Left ventricle myocardium inferior (tissue), 1 donor: ENCODE measurements at regions not wholly inside any gene's neighbourhood (a gene's known extent, or its start where the extent isn't known, plus 50 kb on each side); places are given as distances from the start of the nearest gene placed in this dataset.

Experiments
- DNase-seq: peaks from one replicate; pipeline ENCODE4 v3.0.0-alpha.2; 2020
- H3K27ac ChIP-seq: fragments of 200-600 bp; replicated peaks from 2 replicates; pipeline ENCODE4 v1.8.0; 2021
- H3K27me3 ChIP-seq: fragments of 200-600 bp; 2 replicates; pipeline ENCODE4 v1.8.0; 2021; ENCODE audit warnings: low read depth
- H3K36me3 ChIP-seq: fragments of 200-600 bp; 2 replicates; pipeline ENCODE4 v1.8.0; 2021
- H3K4me1 ChIP-seq: fragments of 200-600 bp; 2 replicates; pipeline ENCODE4 v1.8.0; 2021
- H3K4me3 ChIP-seq: fragments of 200-600 bp; 2 replicates; pipeline ENCODE4 v1.8.0; 2021; ENCODE audit warnings: mild to moderate bottlenecking, moderate library complexity
- H3K9me3 ChIP-seq: fragments of 200-600 bp; replicated peaks from 2 replicates; pipeline ENCODE4 v1.8.0; 2021
- intact Hi-C: fragments of 100-400 bp; cut with micrococcal nuclease; formaldehyde crosslinking; loops from one replicate; pipeline ENCODE4 v1.11.0; 2022
- TF ChIP-seq, protein P1 (sequence below): fragments of 200-600 bp; IDR thresholded peaks from 2 replicates; pipeline ENCODE4 v1.8.0; 2021; ENCODE audit warnings: antibody characterized with exemption, mild to moderate bottlenecking, borderline replicate concordance
- donor health status: DM: no; HTN: yes; CAD: no; lungs with severe emphysema.

DNA sequence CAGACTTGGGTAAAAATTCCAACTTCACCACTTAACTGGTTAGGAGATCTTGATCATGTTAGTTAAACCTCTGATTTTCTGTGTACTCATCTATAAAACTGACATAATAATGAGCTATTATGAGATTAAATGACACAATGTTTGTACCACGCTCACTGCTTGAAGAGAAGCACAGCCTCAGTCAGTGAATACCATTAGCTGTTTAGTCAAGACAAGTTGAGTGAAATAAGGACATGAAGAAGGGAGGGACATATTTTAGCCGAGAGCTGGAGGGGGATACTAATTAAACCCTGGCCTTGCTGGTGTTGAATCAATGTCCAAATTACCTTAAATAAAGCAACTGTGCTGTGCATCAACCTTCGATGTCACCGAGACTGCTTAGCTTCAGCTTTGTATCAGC lies 105.1 kb upstream of the TOX3 start:
- intact Hi-C loops, result no loop called here
- no peak for DNase-seq
- no peak overlapping the region for H3K4me3 ChIP-seq

DNA sequence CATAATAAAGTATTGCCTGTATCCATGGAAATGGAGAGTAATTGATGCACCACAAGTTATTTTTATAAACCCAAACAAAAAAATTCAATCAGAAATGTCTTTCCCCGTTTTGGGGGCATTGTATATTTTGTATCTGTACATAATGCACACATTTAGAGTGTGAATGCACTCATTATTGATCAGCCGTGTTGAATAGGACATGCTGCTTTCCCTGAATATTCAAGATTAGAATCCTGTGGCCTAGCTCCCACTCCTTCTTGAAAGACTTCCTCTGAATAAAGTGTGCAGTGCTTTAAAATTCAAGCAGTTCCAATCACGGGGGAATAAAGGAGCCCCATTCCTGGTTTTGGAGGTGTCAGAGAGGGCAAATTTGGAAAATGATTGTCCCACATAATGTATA lies 103.8 kb upstream of the TOX3 start:
- intact Hi-C loops, result no loop called here
- TF ChIP-seq, protein P1, sequence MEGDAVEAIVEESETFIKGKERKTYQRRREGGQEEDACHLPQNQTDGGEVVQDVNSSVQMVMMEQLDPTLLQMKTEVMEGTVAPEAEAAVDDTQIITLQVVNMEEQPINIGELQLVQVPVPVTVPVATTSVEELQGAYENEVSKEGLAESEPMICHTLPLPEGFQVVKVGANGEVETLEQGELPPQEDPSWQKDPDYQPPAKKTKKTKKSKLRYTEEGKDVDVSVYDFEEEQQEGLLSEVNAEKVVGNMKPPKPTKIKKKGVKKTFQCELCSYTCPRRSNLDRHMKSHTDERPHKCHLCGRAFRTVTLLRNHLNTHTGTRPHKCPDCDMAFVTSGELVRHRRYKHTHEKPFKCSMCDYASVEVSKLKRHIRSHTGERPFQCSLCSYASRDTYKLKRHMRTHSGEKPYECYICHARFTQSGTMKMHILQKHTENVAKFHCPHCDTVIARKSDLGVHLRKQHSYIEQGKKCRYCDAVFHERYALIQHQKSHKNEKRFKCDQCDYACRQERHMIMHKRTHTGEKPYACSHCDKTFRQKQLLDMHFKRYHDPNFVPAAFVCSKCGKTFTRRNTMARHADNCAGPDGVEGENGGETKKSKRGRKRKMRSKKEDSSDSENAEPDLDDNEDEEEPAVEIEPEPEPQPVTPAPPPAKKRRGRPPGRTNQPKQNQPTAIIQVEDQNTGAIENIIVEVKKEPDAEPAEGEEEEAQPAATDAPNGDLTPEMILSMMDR, result no peak

More for the DNA sequence above, 105.1 kb upstream of the TOX3 start:
- H3K27ac ChIP-seq, result no peak overlapping the region
- H3K4me1 ChIP-seq, result no peaks in the 10 kb centered on the region
- no peaks in the 10 kb centered on the region for H3K9me3 ChIP-seq
- TF ChIP-seq, protein P1, result no peak
- H3K27me3 ChIP-seq, result no peaks in the 10 kb centered on the region
- H3K36me3 ChIP-seq, result no peaks in the 10 kb centered on the region

DNA sequence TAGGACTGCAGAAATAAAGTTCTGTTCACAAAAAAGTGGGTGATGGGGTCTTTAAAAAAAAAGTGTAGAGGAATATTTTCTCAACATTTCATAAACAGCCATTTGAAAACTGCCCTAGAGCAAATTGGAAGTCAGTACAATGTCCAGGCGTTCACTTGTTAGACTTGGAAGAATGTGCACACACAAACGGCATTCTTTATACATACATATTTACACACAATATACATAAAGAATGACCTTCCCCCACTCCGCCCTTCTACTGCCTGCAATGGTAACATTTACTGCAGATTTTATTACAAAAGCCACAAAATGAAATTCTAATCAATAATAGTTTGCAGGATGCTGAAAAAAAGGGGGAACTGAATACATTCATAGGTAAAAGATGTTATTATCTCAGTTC lies 103.4 kb upstream of the TOX3 start:
- Histone ChIP-seq H3K9me3 (no peaks in the 10 kb centered on the region), H3K27me3 (no peaks in the 10 kb centered on the region), H3K36me3 (no peaks in the 10 kb centered on the region), H3K27ac (no peak overlapping the region), H3K4me3 (no peak overlapping the region), H3K4me1 (no peaks in the 10 kb centered on the region)
- no peak for DNase-seq
- intact Hi-C loops, result no loop called here
- TF ChIP-seq, protein P1, result no peak

More for the DNA sequence above, 103.8 kb upstream of the TOX3 start:
- no peaks in the 10 kb centered on the region for H3K9me3 ChIP-seq
- H3K27ac ChIP-seq, result no peak overlapping the region
- DNase-seq, result no peak
- H3K4me1 ChIP-seq, result no peaks in the 10 kb centered on the region
- no peaks in the 10 kb centered on the region for H3K27me3 ChIP-seq
- no peaks in the 10 kb centered on the region for H3K36me3 ChIP-seq
- no peak overlapping the region for H3K4me3 ChIP-seq

DNA sequence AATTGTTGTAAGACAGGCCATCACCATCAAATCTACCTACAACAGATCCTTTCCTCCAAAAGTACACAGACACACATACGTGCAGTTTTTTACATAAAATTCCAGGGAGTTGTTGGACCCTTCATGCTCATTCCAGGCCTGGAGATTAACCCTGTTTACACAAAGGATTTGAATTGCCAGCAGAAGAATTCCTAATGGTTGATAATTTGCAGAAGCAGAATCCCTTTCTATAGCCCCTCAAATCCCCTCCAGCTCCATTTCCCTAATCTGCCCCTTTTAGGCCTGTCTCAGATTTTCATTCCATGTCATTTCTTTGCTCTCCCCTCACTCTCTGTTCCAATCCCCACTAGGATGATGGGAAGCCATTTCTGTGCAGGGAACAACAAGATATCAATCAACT lies 102.9 kb upstream of the TOX3 start:
- intact Hi-C loops, result no loop called here
- no peaks in the 10 kb centered on the region for H3K4me1 ChIP-seq
- no peak for DNase-seq
- H3K27me3 ChIP-seq, result no peaks in the 10 kb centered on the region
- H3K9me3 ChIP-seq, result no peaks in the 10 kb centered on the region
- H3K27ac ChIP-seq, result no peak overlapping the region
- TF ChIP-seq, protein P1, result no peak
- H3K4me3 ChIP-seq, result no peak overlapping the region
- H3K36me3 ChIP-seq, result no peaks in the 10 kb centered on the region

DNA sequence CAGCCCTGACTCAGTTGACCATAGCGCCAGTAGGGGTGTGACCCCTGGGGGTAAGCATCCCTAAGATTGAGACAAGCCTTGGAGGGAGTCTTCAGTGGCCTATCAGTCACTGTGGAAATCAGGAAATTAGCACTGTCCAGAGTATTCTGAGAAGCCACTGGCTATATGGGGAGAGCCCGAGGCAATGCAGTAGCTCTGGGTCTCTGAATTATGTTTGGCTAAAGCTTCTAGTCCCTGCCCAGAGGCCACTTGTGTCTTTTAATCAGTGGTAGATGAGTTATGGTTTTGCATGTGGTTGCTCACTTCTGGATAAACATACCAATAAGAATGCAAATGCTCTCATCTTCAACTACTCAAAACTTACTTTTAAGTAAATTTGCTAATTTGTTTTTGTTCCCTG lies 100.6 kb upstream of the TOX3 start:
- no peaks in the 10 kb centered on the region for H3K9me3 ChIP-seq
- no peaks in the 10 kb centered on the region for H3K36me3 ChIP-seq
- H3K4me3 ChIP-seq, result no peak overlapping the region
- TF ChIP-seq, protein P1, result no peak
- no peaks in the 10 kb centered on the region for H3K27me3 ChIP-seq
- intact Hi-C loops, result no loop called here
- H3K4me1 ChIP-seq, result no peaks in the 10 kb centered on the region
- no peak for DNase-seq
- no peak overlapping the region for H3K27ac ChIP-seq

DNA sequence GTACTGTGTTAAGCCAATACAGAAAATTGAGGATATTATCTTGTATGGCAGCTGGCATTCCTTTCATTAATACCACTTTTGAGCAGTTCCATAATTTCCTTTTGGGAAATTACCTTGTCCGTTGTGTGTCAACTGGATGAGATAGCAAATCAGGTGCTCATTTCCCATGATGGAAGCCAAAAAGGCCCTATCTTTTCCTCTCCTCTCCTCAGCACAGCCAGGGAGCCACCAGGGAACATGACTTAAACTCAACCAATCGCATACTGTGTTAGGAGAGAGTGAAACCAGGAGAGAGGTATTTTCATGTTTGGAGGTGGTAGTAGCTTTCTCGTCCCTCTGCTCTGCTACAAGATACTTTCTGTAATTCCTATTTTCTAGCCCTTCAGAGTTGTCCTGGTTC lies 96.1 kb upstream of the TOX3 start:
- Histone ChIP-seq H3K27ac (no peak overlapping the region), H3K9me3 (no peaks in the 10 kb centered on the region), H3K4me1 (no peaks in the 10 kb centered on the region), H3K27me3 (no peaks in the 10 kb centered on the region), H3K4me3 (no peak overlapping the region), H3K36me3 (no peaks in the 10 kb centered on the region)
- TF ChIP-seq, protein P1, result no peak
- DNase-seq, result no peak
- intact Hi-C loops, result no loop called here
